Keratinocyte (primary cell): ENCODE measurements at regions not wholly inside any gene's neighbourhood (a gene's known extent, or its start where the extent isn't known, plus 50 kb on each side); places are given as distances from the start of the nearest gene placed in this dataset.

ENCODE experiments used
- DNase-seq: peaks from one replicate; pipeline ENCODE4 v3.0.0-alpha.2; 2011; ENCODE audit warnings: low read depth, missing footprints, low spot score
- FAIRE-seq: peaks from 2 replicates; lab custom pipeline; 2011; peaks lifted over from hg19 to GRCh38; lab: Jason Lieb, UNC
- H2AFZ ChIP-seq: 2 replicates; pipeline ENCODE4 v1.6.0; 2012; ENCODE audit warnings: low read length, control low read depth, inconsistent platforms; ENCODE audit not compliant: control insufficient read depth
- H3K27ac ChIP-seq: 2 replicates; pipeline ENCODE4 v1.5.1; 2011; ENCODE audit warnings: low read length; ENCODE audit not compliant: control insufficient read depth, insufficient read depth
- H3K27me3 ChIP-seq: 3 replicates; pipeline ENCODE4 v1.6.0; 2011; ENCODE audit warnings: low read length; ENCODE audit not compliant: control insufficient read depth, insufficient read depth; ENCODE audit errors: extremely low read depth
- H3K36me3 ChIP-seq, 2 experiments: 2 replicates in 1 of 2; 3 replicates in 1 of 2; pipeline ENCODE4 v1.5.1; 2011; ENCODE audit warnings: low read length in 2 of 2, mild to moderate bottlenecking in 1 of 2; ENCODE audit not compliant: control insufficient read depth in 2 of 2, insufficient read depth in 2 of 2; ENCODE audit errors: extremely low read depth in 1 of 2
- H3K4me1 ChIP-seq: 3 replicates; pipeline ENCODE4 v1.5.1; 2011; ENCODE audit warnings: low read length; ENCODE audit not compliant: control insufficient read depth, insufficient read depth; ENCODE audit errors: extremely low read depth
- H3K4me2 ChIP-seq: 3 replicates; pipeline ENCODE4 v1.6.0; 2011; ENCODE audit warnings: low read depth, low read length; ENCODE audit not compliant: control insufficient read depth, insufficient read depth; ENCODE audit errors: extremely low read depth
- H3K4me3 ChIP-seq, 3 experiments: fragments of 200-600 bp in 1 of 3; sonication (generic) in 1 of 3; 2 replicates in 2 of 3; 3 replicates in 1 of 3; pipeline ENCODE4 v1.5.1; 2011 to 2016; ENCODE audit warnings: low read length in 3 of 3, mild to moderate bottlenecking in 3 of 3, control low read depth in 2 of 3, inconsistent platforms in 1 of 3, low read depth in 1 of 3, mixed read lengths in 1 of 3, mixed run types in 1 of 3, moderate library complexity in 1 of 3; ENCODE audit not compliant: control insufficient read depth in 2 of 3, insufficient read depth in 2 of 3; ENCODE audit errors: extremely low read depth in 1 of 3
- H3K79me2 ChIP-seq: 2 replicates; pipeline ENCODE4 v1.6.0; 2012; ENCODE audit warnings: low read length; ENCODE audit not compliant: control insufficient read depth, insufficient read depth
- H3K9ac ChIP-seq: 3 replicates; pipeline ENCODE4 v1.6.0; 2011; ENCODE audit warnings: low read length; ENCODE audit not compliant: control insufficient read depth, insufficient read depth; ENCODE audit errors: extremely low read depth
- H3K9me1 ChIP-seq: 3 replicates; pipeline ENCODE4 v1.6.0; 2011; ENCODE audit warnings: low read length; ENCODE audit not compliant: control insufficient read depth, insufficient read depth; ENCODE audit errors: extremely low read depth
- H3K9me3 ChIP-seq: 2 replicates; pipeline ENCODE4 v1.5.1; 2012; ENCODE audit warnings: low read depth, low read length; ENCODE audit not compliant: control insufficient read depth
- H4K20me1 ChIP-seq: 3 replicates; pipeline ENCODE4 v1.6.0; 2011; ENCODE audit warnings: low read length; ENCODE audit not compliant: control insufficient read depth, insufficient read depth; ENCODE audit errors: extremely low read depth
- EZH2 ChIP-seq: IDR thresholded peaks from one replicate; pipeline ENCODE4 v1.6.1; 2012; ENCODE audit warnings: inconsistent platforms, mild to moderate bottlenecking, low read length, moderate library complexity
- dilution Hi-C: fragments of 300-500 bp; cut with MboI; formaldehyde crosslinking; loops from one replicate; pipeline ENCODE4 v1.7.0; 2020; ENCODE audit warnings: low sequenced_read_pairs; ENCODE audit not compliant: extremely low pct_ligation_motif_present
- TF ChIP-seq, protein P1 (sequence below), 3 experiments: IDR thresholded peaks in 1 of 3; conservative IDR thresholded peaks in 1 of 3; optimal IDR thresholded peaks in 1 of 3; 2 replicates in 2 of 3; 3 replicates in 1 of 3; pipeline versions ENCODE3 to v1.5.1; 2011; ENCODE audit warnings: low read length in 3 of 3, mild to moderate bottlenecking in 3 of 3, moderate library complexity in 2 of 3, control low read depth in 1 of 3, inconsistent platforms in 1 of 3; ENCODE audit not compliant: insufficient read depth in 2 of 3; ENCODE audit errors: extremely low read depth in 1 of 3

DNA sequence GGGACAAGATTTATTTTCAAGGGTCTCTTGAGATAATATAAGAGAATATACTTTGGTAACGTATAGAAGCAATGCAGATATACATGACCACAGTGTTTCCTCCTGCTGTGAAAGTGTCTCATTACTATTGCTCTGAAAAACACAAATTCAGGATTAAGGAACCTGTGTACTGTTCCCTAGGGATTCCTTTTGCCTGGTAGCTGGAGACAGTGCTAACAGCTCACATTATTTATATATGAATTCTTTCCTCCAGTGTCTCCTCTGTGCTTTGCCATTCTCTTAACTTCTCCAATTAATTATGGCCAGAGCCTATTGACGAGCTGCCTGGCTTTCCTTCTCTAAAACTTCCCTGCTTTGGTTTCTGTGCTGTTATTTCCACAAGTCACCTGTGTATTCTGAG is 235.4 kb downstream of the OTOL1 start:
- Histone ChIP-seq H3K9me1 (no peaks in the 10 kb centered on the region), H3K4me2 (no peak overlapping the region), H4K20me1 (no peaks in the 10 kb centered on the region), H3K36me3 (no peaks in the 10 kb centered on the region), H3K27ac (no peak overlapping the region), H2AFZ (no peak overlapping the region), H3K79me2 (no peaks in the 10 kb centered on the region), H3K4me3 (no peak overlapping the region), H3K9me3 (no peaks in the 10 kb centered on the region), H3K9ac (no peak overlapping the region), H3K27me3 (no peaks in the 10 kb centered on the region), H3K4me1 (no peaks in the 10 kb centered on the region)
- dilution Hi-C loops = no loop called here
- FAIRE-seq (no peak), DNase-seq (no peak)
- no peak for TF ChIP-seq EZH2

DNA sequence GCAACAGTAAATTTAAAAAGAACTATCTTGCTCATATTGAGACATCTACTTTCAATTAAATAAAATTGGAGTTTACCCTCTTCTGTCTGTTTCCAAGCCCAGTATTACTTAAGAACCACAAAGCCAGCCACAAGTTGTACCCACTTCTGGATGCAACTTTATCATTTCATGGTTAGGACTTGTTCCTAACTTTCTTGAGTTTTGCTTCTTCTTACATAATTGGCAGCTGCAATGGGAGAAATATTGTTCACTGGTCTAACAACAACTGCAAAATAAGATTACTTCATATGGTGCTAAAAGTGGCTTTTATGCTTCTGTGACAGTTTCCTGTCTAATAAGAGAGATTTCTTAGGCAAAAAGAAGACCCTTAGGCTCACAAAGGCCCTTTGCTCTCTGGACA is 240.6 kb downstream of the OTOL1 start:
- Histone ChIP-seq H3K9me1 (no peaks in the 10 kb centered on the region), H3K4me3 (no peak overlapping the region), H2AFZ (no peak overlapping the region), H3K36me3 (no peaks in the 10 kb centered on the region), H3K4me2 (no peak overlapping the region), H3K9me3 (no peaks in the 10 kb centered on the region), H3K27me3 (no peaks in the 10 kb centered on the region), H3K79me2 (no peaks in the 10 kb centered on the region), H3K9ac (no peak overlapping the region), H4K20me1 (no peaks in the 10 kb centered on the region), H3K27ac (no peak overlapping the region), H3K4me1 (no peaks in the 10 kb centered on the region)
- dilution Hi-C loops = no loop called here
- no peak for TF ChIP-seq EZH2
- TF ChIP-seq, protein P1, sequence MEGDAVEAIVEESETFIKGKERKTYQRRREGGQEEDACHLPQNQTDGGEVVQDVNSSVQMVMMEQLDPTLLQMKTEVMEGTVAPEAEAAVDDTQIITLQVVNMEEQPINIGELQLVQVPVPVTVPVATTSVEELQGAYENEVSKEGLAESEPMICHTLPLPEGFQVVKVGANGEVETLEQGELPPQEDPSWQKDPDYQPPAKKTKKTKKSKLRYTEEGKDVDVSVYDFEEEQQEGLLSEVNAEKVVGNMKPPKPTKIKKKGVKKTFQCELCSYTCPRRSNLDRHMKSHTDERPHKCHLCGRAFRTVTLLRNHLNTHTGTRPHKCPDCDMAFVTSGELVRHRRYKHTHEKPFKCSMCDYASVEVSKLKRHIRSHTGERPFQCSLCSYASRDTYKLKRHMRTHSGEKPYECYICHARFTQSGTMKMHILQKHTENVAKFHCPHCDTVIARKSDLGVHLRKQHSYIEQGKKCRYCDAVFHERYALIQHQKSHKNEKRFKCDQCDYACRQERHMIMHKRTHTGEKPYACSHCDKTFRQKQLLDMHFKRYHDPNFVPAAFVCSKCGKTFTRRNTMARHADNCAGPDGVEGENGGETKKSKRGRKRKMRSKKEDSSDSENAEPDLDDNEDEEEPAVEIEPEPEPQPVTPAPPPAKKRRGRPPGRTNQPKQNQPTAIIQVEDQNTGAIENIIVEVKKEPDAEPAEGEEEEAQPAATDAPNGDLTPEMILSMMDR (optimal IDR thresholded peaks at IDR 0.05 in 1 of 3, IDR thresholded peaks at IDR 0.05 in 1 of 3, conservative IDR thresholded peaks at IDR 0.05 in 1 of 3; ENCODE audit: extremely low read depth in 1 of 3, insufficient read depth in 2 of 3, low read length in 3 of 3) = no peak
- no peak for DNase-seq
- no peak for FAIRE-seq

DNA sequence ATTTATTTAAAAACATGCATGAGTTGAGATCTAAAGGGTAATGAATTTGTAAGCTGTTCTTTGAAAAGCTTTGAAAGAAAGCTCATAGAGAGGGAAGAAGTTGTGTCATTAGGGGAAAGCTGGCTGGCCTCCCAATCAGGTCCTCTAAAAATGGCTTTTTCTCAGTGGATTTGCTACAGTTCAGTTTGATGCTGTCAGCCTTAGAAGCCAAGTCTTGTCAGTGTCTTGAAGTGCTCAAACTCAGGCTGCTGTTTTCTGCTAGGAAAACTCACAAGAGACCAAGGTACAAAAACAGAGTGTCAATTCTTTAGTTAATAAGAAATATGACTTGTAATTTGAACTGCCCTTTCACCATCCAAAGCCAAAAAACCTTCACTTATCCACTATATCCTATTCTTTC is 243.8 kb downstream of the OTOL1 start:
- Histone ChIP-seq H3K36me3 (no peaks in the 10 kb centered on the region), H3K27ac (no peak overlapping the region), H2AFZ (no peak overlapping the region), H3K9me1 (no peaks in the 10 kb centered on the region), H3K4me3 (no peak overlapping the region), H3K4me2 (no peak overlapping the region), H3K27me3 (no peaks in the 10 kb centered on the region), H3K9ac (no peak overlapping the region), H3K4me1 (no peaks in the 10 kb centered on the region), H3K9me3 (no peaks in the 10 kb centered on the region), H3K79me2 (no peaks in the 10 kb centered on the region), H4K20me1 (no peaks in the 10 kb centered on the region)
- no peak for TF ChIP-seq EZH2
- TF ChIP-seq, protein P1 (optimal IDR thresholded peaks at IDR 0.05 in 1 of 3, IDR thresholded peaks at IDR 0.05 in 1 of 3, conservative IDR thresholded peaks at IDR 0.05 in 1 of 3; ENCODE audit: extremely low read depth in 1 of 3, insufficient read depth in 2 of 3, low read length in 3 of 3) = no peak
- no peak for FAIRE-seq
- dilution Hi-C loops = no loop called here
- no peak for DNase-seq
